ENCODE measurements at regions not wholly inside any gene's neighbourhood (a gene's known extent, or its start where the extent isn't known, plus 50 kb on each side); places are given as distances from the start of the nearest gene placed in this dataset.

DNA sequence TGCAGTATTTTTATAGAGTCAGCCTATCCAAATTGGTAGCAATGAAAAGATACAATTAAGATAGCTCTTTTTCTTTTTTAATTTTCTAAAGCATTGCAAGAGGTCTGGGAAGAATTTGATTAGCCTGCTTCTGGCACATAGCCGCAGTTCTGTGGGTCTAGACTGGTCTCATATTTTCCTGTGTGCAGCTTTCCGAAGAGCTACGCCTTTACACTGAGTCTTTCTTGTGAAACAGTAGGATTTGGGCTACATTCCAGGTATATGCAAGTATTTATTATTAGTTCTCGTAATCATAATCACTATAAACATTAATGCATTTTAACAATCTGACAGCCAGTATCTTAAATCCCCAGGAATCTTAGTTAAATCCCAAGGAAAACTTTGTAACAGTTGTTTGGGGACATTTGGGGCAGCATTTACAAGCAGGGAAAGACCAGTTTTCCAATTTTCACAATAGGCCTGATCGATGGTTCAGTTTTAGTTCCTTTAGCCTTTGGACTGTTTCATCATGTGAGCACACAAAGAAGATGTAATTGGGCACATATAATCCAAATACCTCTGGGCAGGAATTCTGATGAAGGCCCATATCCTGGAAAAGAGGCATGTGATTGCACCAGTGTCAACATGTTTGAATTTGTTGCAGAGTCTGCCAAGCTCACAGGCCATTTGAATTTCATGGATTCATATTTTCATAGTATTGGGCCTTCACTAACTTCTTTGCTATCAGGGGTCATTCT lies 287.3 kb downstream of the INHBA start:
- intact Hi-C loops (cut with DNase I): no loop called here
- Histone ChIP-seq H3K36me3 (replicated peaks in 1 of 2) (no peaks in the 10 kb centered on the region), H3K27ac (no peak overlapping the region), H3K27me3 (no peaks in the 10 kb centered on the region), H3K4me1 (replicated peaks in 1 of 2) (no peaks in the 10 kb centered on the region), H3K9me3 (replicated peaks in 1 of 3) (peaks cover 0 to 4% (median 0%) of the 10 kb centered on the region in 3 donors), H3K4me3 (no peak overlapping the region)
- no peak for TF ChIP-seq CTCF (IDR thresholded peaks at IDR 0.05)
- TF ChIP-seq POLR2A (IDR thresholded peaks at IDR 0.05): no peak
- 87 to 94% (median 90%) methylated on average over 5 of the region's 5 CpGs for WGBS, 4 donors
- DNase-seq: no peak

DNA sequence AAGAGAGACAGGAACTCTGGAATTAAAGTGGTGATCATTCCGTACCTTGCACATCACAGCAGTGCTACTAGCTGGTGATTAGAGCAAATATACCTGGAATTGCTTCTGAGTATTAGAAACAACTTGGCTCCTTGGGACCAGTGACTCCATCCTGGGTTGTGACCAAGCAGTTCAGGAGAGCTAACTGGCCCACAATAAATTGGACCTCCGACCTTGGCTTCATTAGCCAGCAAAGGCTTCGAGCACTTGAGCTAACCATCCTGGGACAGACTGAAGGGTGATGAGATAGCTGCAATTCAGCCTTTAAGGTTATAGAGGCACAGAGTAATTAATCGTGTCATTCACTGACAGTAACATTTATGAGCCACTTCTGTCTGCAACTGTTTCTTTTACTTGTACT lies 287.8 kb downstream of the INHBA start:
- TF ChIP-seq CTCF (IDR thresholded peaks at IDR 0.05): no peak
- TF ChIP-seq POLR2A (IDR thresholded peaks at IDR 0.05): no peak
- Histone ChIP-seq H3K36me3 (replicated peaks in 1 of 2) (no peaks in the 10 kb centered on the region), H3K4me1 (replicated peaks in 1 of 2) (no peaks in the 10 kb centered on the region), H3K27ac (no peak overlapping the region), H3K9me3 (replicated peaks in 1 of 3) (peaks cover 0 to 4% (median 0%) of the 10 kb centered on the region in 3 donors), H3K4me3 (no peak overlapping the region), H3K27me3 (no peaks in the 10 kb centered on the region)
- intact Hi-C loops (cut with DNase I): no loop called here
- no peak for DNase-seq
- 76 to 93% (median 84%) methylated on average over 2 to 4 of the region's 4 CpGs for WGBS, 4 donors

DNA sequence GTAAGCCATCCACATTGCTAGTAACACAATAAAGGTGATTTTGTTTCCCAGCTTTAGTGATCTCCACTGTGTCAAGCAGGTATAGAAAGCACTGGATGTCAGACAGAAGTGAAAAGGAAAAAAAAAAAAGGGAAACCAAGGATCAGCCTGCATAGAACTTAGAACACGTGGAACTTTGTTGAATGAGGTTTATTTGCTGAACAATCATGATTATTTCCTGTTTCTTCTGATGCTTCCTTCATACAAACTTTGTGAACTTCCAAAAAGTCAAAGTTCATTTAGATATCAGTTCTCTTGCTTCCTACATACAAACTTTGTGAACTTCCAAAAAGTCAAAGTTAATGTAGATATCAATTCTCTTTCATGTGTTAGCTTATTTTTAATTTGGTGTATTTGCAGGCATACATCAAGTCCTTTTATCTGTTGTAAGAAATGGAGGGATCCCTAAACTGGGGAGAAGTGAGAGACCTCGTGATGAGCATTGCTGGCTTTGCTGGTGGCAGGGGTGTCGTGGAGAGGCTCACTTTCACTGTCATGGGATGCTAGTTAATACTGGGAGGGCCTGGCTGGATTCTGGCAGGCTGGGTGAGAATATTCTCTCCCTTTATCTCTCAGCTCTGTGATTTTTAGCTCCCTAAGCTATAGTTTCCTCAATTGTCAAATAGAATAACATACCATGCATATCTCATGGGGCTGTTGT lies 298.4 kb downstream of the INHBA start:
- TF ChIP-seq POLR2A (IDR thresholded peaks at IDR 0.05): no peak
- no peak for TF ChIP-seq CTCF (IDR thresholded peaks at IDR 0.05)
- intact Hi-C loops (cut with DNase I): no loop called here
- no peak overlapping the region for H3K4me3 ChIP-seq
- 53 to 73% (median 62%) methylated on average over 3 of the region's 3 CpGs for WGBS, 4 donors
- no peak for DNase-seq
- no peak overlapping the region for H3K27ac ChIP-seq
- H3K36me3 ChIP-seq (replicated peaks in 1 of 2): no peaks in the 10 kb centered on the region
- no peaks in the 10 kb centered on the region for H3K4me1 ChIP-seq (replicated peaks in 1 of 2)
- H3K9me3 ChIP-seq (replicated peaks in 1 of 3): no peaks in the 10 kb centered on the region
- H3K27me3 ChIP-seq: no peaks in the 10 kb centered on the region

DNA sequence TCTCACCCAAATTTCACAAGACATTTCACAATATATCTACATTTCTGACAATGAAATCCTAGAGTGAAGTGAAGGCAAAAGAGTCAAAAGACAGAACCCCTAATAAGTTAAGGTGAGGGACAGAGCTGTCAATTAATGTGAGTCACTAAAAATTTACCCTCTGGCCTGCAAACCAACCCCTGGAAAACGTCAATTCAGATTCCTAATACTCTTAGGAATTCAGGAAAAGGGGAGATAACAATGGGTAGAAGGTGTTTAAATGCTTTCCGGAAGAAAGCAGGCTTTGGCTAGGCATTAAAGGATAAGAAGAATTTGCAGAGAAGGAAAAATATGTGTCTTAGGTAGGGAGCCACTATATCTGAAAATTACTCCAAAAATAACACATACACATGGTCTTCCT lies 299.6 kb downstream of the INHBA start:
- no peaks in the 10 kb centered on the region for H3K4me1 ChIP-seq (replicated peaks in 1 of 2)
- no peak overlapping the region for H3K27ac ChIP-seq
- no peak for DNase-seq
- no peak overlapping the region for H3K4me3 ChIP-seq
- H3K27me3 ChIP-seq: no peaks in the 10 kb centered on the region
- 67 to 71% (median 70%) methylated on average over 2 of the region's 2 CpGs for WGBS, 4 donors
- intact Hi-C loops (cut with DNase I): no loop called here
- H3K36me3 ChIP-seq (replicated peaks in 1 of 2): no peaks in the 10 kb centered on the region
- TF ChIP-seq POLR2A (IDR thresholded peaks at IDR 0.05): no peak
- no peak for TF ChIP-seq CTCF (IDR thresholded peaks at IDR 0.05)
- H3K9me3 ChIP-seq (replicated peaks in 1 of 3): no peaks in the 10 kb centered on the region
